WERI-Rb-1 (cell line): ENCODE measurements at regions not wholly inside any gene's neighbourhood (a gene's known extent, or its start where the extent isn't known, plus 50 kb on each side); places are given as distances from the start of the nearest gene placed in this dataset.

Source experiments
- DNase-seq: peaks from one replicate; pipeline ENCODE4 v3.0.0-alpha.2; 2020
- H3K27ac ChIP-seq: fragments of 250-450 bp; sonication (Bioruptor Pico); 2 replicates; pipeline ENCODE4 v1.5.1; 2020; ENCODE audit warnings: mild to moderate bottlenecking, moderate library complexity
- H3K27me3 ChIP-seq: fragments of 250-450 bp; sonication (Bioruptor Pico); 2 replicates; pipeline ENCODE4 v1.5.1; 2021; ENCODE audit warnings: mild to moderate bottlenecking, low read depth, moderate library complexity; ENCODE audit not compliant: insufficient read depth, severe bottlenecking
- H3K36me3 ChIP-seq: fragments of 250-450 bp; sonication (Bioruptor Pico); 2 replicates; pipeline ENCODE4 v1.5.1; 2020; ENCODE audit warnings: mild to moderate bottlenecking, moderate library complexity
- H3K4me3 ChIP-seq: 2 replicates; pipeline ENCODE4 v1.5.1; 2011; ENCODE audit warnings: low read depth, mild to moderate bottlenecking, control low read depth, low read length
- H3K9me3 ChIP-seq: fragments of 250-450 bp; sonication (Bioruptor Pico); 2 replicates; pipeline ENCODE4 v1.5.1; 2021; ENCODE audit warnings: mild to moderate bottlenecking, moderate library complexity; ENCODE audit not compliant: severe bottlenecking
- TF ChIP-seq, protein P1 (sequence below): IDR thresholded peaks from 2 replicates; pipeline ENCODE4 v1.5.1; 2011; ENCODE audit warnings: low read depth, mild to moderate bottlenecking, control low read depth, inconsistent platforms, low read length

DNA sequence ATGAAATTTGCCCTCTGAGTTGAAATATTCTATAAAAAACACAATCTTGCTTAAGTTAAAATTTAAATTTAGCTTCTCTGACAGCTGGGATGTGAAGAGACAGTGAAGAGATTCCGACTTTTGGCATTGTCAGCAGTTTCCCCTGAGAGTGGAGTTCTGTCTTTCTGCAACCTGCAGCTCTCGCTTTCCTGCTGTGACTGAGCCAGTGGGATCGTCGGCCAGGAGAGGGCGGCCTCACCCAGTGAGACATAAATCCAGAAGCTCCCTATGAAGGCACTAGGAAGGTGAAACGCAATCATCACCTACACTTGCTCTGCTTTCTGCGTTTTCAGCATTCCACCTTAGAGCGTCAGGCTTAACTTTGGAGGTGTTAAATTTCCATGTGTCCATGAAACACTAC is 75.4 kb upstream of the HNMT start:
- Histone ChIP-seq H3K9me3 (no peaks in the 10 kb centered on the region), H3K27ac (no peak overlapping the region), H3K27me3 (no peaks in the 10 kb centered on the region), H3K4me3 (no peak overlapping the region), H3K36me3 (no peaks in the 10 kb centered on the region)
- DNase-seq, result peak; percentile 71
- TF ChIP-seq, protein P1, sequence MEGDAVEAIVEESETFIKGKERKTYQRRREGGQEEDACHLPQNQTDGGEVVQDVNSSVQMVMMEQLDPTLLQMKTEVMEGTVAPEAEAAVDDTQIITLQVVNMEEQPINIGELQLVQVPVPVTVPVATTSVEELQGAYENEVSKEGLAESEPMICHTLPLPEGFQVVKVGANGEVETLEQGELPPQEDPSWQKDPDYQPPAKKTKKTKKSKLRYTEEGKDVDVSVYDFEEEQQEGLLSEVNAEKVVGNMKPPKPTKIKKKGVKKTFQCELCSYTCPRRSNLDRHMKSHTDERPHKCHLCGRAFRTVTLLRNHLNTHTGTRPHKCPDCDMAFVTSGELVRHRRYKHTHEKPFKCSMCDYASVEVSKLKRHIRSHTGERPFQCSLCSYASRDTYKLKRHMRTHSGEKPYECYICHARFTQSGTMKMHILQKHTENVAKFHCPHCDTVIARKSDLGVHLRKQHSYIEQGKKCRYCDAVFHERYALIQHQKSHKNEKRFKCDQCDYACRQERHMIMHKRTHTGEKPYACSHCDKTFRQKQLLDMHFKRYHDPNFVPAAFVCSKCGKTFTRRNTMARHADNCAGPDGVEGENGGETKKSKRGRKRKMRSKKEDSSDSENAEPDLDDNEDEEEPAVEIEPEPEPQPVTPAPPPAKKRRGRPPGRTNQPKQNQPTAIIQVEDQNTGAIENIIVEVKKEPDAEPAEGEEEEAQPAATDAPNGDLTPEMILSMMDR, result peak; percentile 74

DNA sequence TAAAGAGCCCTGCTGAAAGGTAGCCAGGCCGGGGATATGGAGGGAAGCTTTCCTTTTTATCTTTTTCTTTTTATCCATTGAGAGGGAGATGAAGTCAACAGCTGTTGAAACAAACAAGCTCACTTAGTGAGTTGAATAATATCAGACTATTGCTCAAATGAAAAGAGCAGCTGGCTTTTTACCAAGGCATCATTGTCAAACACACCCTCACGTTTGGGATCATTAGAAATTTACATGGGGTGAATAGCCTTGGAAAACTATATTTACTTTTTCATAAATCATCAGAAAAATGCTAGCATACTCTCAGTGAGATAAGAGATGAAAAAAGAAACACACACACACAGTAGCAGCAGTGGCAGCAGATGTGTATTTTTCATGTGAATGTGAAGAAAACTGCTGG is 71.5 kb upstream of the HNMT start:
- H3K27ac ChIP-seq, result no peak overlapping the region
- H3K4me3 ChIP-seq, result no peak overlapping the region
- TF ChIP-seq, protein P1, result no peak
- no peak for DNase-seq
- H3K36me3 ChIP-seq, result no peaks in the 10 kb centered on the region
- H3K9me3 ChIP-seq, result no peaks in the 10 kb centered on the region
- no peaks in the 10 kb centered on the region for H3K27me3 ChIP-seq

DNA sequence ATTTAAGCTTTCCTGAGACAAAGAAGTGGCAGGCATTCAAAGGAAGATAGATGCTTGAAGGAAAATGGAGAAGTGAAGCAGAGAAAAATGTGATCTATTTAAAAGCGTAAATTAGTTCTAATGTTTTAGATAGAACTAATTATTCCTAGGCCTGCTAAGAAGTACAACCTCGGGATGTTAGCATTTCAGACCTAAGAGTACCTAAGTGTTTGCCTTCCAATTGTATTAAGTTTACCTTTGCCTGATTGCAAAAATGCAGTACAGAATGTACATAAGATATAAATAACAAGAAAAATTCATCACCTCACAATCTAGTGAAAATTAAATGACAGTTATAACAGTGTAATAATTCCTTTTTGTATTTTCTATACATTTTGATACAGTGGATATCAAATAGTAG is 71.1 kb upstream of the HNMT start:
- H3K27me3 ChIP-seq, result no peaks in the 10 kb centered on the region
- no peak overlapping the region for H3K4me3 ChIP-seq
- no peaks in the 10 kb centered on the region for H3K36me3 ChIP-seq
- no peak overlapping the region for H3K27ac ChIP-seq
- H3K9me3 ChIP-seq, result no peaks in the 10 kb centered on the region
- DNase-seq, result no peak
- TF ChIP-seq, protein P1, result no peak

DNA sequence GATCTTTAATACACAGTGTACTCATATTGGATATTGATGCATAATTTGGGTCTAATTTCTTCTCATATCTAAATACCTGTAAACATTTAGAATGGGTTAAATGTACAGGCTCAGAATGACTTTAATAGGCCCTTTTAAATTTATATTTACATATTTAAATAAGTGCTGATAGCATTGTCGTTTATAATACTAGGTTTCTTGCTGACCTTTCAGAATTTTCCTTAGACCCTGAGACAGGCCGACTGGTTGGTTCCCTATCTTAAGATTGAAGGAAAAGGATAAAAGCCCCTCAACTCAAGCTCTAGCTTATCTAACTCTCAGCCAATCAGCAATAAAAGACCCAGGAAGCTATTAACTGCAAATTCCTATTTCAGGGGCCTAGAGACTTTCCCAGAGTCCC is 67.8 kb upstream of the HNMT start:
- DNase-seq, result no peak
- H3K36me3 ChIP-seq, result no peaks in the 10 kb centered on the region
- TF ChIP-seq, protein P1, result no peak
- H3K27me3 ChIP-seq, result no peaks in the 10 kb centered on the region
- H3K27ac ChIP-seq, result no peak overlapping the region
- no peaks in the 10 kb centered on the region for H3K9me3 ChIP-seq
- no peak overlapping the region for H3K4me3 ChIP-seq

DNA sequence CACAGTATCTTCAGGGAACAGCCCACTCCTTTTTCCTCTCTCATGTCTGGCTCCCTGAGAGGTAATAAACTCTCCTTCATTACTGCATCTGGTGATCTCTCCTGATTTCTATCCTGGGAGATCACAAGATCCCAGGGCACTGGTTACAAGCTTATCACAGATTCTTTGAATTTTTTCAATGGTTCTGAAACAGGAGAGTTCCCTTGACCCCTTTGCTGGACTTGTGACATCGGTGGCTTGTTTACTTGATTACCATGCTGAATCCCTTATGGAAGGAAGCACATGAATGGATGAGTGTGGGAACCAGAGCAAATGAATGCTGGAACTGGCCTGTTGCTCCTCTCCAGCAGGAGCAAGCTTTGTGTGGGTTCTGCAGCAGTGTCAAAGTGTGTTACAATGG is 67.2 kb upstream of the HNMT start:
- H3K4me3 ChIP-seq, result no peak overlapping the region
- TF ChIP-seq, protein P1, result no peak
- no peak for DNase-seq
- no peaks in the 10 kb centered on the region for H3K36me3 ChIP-seq
- H3K27me3 ChIP-seq, result no peaks in the 10 kb centered on the region
- H3K9me3 ChIP-seq, result no peaks in the 10 kb centered on the region
- no peak overlapping the region for H3K27ac ChIP-seq

DNA sequence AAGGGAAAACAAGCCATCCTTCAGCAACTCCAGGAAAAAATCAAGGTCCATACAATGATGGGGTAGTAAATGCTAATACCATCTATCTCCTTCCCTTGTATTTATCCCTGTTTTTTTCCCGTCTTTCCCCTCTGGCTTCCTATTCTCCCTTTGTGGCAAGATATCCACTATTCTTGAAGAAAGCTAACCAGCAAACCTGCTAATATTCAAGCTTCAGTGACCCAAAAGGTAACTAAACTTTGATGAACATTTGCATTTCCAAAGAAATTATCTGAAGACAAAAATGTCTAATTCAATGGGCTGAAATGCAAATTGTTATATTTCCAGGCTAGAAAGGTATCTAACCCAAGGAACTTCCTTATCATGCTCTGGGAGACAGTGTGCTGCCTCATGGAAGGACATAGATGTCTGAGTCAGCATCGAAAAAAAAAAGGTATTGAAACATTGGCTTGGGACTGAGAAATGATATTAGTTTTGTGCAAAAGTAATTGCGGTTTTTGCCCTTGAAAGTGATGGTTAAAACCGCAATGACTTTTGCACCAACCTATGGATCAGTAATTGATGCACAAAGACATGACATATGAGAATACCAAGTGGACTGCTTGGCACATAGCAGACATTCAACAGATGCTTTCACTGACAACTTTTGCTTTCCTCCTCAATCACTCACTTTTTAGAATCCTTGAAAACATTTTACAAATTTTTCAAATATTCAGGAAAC is 63.7 kb upstream of the HNMT start:
- TF ChIP-seq, protein P1, result no peak
- Histone ChIP-seq H3K4me3 (no peak overlapping the region), H3K27me3 (no peaks in the 10 kb centered on the region), H3K36me3 (no peaks in the 10 kb centered on the region), H3K27ac (no peak overlapping the region), H3K9me3 (no peaks in the 10 kb centered on the region)
- DNase-seq, result no peak
